GM12874 (cell line): ENCODE measurements at regions not wholly inside any gene's neighbourhood (a gene's known extent, or its start where the extent isn't known, plus 50 kb on each side); places are given as distances from the start of the nearest gene placed in this dataset.

Experiments
- TF ChIP-seq, protein P1 (sequence below): IDR thresholded peaks from 2 replicates; pipeline ENCODE4 v1.5.1; 2011; ENCODE audit warnings: low read depth, mild to moderate bottlenecking, control low read depth, low read length, moderate library complexity; ENCODE audit not compliant: insufficient read depth

DNA sequence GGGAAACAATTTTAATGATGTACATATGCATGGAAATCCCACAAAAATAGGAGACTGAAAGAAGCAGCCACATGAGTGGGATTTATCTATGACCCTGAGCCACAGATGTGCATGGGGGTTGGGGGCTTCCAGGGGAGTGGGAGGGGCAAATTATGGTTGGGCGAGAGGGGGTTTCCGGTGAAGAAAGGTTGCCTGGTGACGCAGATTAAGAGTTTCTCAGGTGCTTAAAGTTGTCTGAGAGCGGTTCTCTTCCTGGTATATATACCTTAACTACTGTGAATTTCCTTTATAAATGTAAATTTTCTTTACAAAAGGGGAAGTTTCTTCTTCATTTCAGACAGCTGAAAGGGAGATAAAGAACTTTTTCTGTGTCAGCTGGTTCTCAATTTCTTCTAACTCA, 273.6 kb upstream of the PITRM1 start:
- TF ChIP-seq, protein P1, sequence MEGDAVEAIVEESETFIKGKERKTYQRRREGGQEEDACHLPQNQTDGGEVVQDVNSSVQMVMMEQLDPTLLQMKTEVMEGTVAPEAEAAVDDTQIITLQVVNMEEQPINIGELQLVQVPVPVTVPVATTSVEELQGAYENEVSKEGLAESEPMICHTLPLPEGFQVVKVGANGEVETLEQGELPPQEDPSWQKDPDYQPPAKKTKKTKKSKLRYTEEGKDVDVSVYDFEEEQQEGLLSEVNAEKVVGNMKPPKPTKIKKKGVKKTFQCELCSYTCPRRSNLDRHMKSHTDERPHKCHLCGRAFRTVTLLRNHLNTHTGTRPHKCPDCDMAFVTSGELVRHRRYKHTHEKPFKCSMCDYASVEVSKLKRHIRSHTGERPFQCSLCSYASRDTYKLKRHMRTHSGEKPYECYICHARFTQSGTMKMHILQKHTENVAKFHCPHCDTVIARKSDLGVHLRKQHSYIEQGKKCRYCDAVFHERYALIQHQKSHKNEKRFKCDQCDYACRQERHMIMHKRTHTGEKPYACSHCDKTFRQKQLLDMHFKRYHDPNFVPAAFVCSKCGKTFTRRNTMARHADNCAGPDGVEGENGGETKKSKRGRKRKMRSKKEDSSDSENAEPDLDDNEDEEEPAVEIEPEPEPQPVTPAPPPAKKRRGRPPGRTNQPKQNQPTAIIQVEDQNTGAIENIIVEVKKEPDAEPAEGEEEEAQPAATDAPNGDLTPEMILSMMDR = no peak

DNA sequence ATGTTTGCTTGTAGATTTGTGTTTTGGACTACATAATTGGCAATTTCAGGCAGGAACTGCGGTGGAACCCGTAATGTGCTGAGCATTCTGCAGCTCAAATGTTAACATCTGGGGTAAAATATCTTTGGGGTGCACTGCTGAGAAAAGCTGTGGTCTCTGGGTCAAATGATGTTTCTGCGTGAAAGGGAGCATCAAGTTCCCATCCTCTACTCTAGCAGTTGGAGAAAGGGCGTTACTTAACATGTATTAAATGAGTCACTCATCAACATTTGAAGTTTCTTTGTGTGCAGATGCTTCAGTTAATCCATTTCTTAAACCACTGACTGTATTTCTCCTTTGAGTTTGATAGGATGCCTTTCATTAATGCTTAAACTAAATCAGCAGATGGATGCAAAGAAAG, 273.1 kb upstream of the PITRM1 start:
- TF ChIP-seq, protein P1 = no peak

DNA sequence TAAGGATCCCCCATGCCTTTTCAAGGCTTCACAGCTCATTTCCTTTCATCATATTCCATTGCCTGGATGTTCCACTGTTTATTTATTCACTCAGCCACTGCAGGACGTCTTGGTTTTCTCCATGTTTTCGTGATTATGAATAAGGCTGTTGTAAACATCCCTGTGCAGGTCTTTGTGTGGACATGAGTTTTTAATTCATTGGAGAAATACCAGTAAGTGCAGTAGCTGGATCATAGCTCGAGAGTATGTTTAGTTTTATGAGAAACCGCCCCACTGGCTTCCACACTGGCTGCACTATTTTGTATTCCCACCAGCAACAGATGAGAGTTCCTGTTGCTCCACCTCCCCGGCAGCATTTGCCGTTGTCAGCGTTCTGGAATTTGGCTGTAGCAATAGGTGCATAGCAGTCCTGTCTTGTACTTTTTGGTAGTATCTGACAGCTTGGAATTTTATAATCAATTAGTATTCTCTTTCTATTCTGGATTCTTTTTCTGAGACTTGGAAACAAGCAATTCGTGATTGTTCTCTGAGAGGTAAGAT, 269.9 kb upstream of the PITRM1 start:
- TF ChIP-seq, protein P1 = no peak

DNA sequence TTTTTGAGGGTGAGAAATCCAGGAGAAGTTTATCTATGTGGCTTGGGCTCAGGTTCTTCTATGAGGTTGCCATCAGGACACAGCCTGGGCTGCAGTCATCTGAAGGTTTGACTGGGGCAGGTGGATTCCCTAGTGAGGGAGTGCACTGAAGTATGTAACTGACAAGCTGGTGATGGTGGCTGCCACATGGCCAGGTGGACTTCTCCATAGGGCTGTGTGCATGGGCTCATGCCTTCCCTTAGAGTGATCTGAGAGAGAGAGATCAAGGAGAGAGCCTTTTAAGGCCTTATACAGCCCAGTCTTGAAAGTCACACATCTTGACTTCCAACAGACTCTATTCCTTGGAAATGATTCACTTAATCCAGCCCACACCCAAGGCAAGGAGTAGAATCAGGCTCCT, 266.6 kb upstream of the PITRM1 start:
- TF ChIP-seq, protein P1 = no peak

GRCh38 chr10:3438606-3439005, 266.0 kb upstream of the PITRM1 start:
- TF ChIP-seq, protein P1 = no peak

- TF ChIP-seq, protein P1 = no peak
Observed at GRCh38 chr10:3435671-3436070, 263.1 kb upstream of the PITRM1 start.

DNA sequence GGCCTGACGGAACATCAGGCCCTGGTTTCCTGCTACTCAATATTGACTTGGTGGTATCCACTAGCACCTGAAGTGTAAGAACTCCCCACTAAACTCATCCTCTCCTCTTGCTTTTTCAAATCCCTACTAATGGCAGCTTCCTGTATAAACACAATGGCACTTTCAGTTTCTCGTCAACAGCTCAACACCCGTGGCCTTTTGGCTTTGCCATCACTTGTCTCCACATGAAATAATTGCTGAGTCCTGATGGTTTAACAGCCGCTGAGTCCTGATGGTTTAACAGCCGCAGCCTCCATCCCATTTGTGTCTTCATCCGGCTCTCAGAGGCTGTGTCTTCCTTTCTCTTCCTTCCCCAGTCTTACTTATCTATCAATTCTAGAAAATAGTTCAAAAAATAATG, 261.4 kb upstream of the PITRM1 start:
- TF ChIP-seq, protein P1 = no peak
